Prostate gland (tissue), 2 donors: ENCODE measurements at regions not wholly inside any gene's neighbourhood (a gene's known extent, or its start where the extent isn't known, plus 50 kb on each side); places are given as distances from the start of the nearest gene placed in this dataset.

Experiments
- POLR2A ChIP-seq: fragments of 450-650 bp; IDR thresholded peaks from one replicate; pipeline ENCODE4 v1.6.1; 2016; ENCODE audit warnings: antibody characterized with exemption, mild to moderate bottlenecking
- TF ChIP-seq, protein P1 (sequence below), 4 experiments: fragments of 200-600 bp in 2 of 4; fragments of 450-650 bp in 2 of 4; sonication (generic) in 2 of 4; IDR thresholded peaks; 1 replicate in 3 of 4; 2 replicates in 1 of 4; pipeline ENCODE4 v1.5.1; 2016 to 2019; ENCODE audit warnings: antibody characterized with exemption in 4 of 4, mild to moderate bottlenecking in 2 of 4, moderate library complexity in 2 of 4

- TF ChIP-seq, protein P1, sequence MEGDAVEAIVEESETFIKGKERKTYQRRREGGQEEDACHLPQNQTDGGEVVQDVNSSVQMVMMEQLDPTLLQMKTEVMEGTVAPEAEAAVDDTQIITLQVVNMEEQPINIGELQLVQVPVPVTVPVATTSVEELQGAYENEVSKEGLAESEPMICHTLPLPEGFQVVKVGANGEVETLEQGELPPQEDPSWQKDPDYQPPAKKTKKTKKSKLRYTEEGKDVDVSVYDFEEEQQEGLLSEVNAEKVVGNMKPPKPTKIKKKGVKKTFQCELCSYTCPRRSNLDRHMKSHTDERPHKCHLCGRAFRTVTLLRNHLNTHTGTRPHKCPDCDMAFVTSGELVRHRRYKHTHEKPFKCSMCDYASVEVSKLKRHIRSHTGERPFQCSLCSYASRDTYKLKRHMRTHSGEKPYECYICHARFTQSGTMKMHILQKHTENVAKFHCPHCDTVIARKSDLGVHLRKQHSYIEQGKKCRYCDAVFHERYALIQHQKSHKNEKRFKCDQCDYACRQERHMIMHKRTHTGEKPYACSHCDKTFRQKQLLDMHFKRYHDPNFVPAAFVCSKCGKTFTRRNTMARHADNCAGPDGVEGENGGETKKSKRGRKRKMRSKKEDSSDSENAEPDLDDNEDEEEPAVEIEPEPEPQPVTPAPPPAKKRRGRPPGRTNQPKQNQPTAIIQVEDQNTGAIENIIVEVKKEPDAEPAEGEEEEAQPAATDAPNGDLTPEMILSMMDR (IDR thresholded peaks at IDR 0.05) = no peak
- no peak for TF ChIP-seq POLR2A
These were observed 153.5 kb downstream of the PCDH18 start for GRCh38 chr4:137378821-137379220.
